CD4-positive, alpha-beta memory T cell (primary cell): ENCODE measurements at regions not wholly inside any gene's neighbourhood (a gene's known extent, or its start where the extent isn't known, plus 50 kb on each side); places are given as distances from the start of the nearest gene placed in this dataset.

Source experiments
- CTCF ChIA-PET: fragments of 350-600 bp; sonication (Branson Sonifier 250); formaldehyde crosslinking; loops from one replicate; lab custom pipeline; 2021; ENCODE audit warnings: inconsistent platforms; ENCODE audit not compliant: partially characterized antibody; lab: Charles Lee
- POLR2A ChIA-PET: fragments of 350-600 bp; sonication (Branson Sonifier 250); formaldehyde crosslinking; loops from one replicate; lab custom pipeline; 2021; ENCODE audit not compliant: partially characterized antibody; lab: Charles Lee
- DNase-seq, 5 donors: peaks; one replicate each; pipeline versions ENCODE4 v3.0.0 to v3.0.0-alpha.2; 2020 to 2022; ENCODE audit warnings: mixed read lengths in 1 of 5
- H3K27ac ChIP-seq: one replicate; pipeline ENCODE4 v1.7.0; 2013; ENCODE audit warnings: low read depth, low read length
- H3K27me3 ChIP-seq: 2 replicates; pipeline ENCODE4 v1.7.0; 2013; ENCODE audit warnings: mild to moderate bottlenecking, low read length, moderate library complexity; ENCODE audit not compliant: insufficient read depth
- H3K36me3 ChIP-seq: 2 replicates; pipeline ENCODE4 v1.7.0; 2013; ENCODE audit warnings: mild to moderate bottlenecking, low read length, moderate library complexity; ENCODE audit not compliant: insufficient read depth
- H3K4me1 ChIP-seq: 2 replicates; pipeline ENCODE4 v1.7.0; 2013; ENCODE audit warnings: mild to moderate bottlenecking, low read length, moderate library complexity; ENCODE audit not compliant: insufficient read depth
- H3K4me3 ChIP-seq, 2 donors: one replicate each; pipeline ENCODE4 v1.7.0; 2013; ENCODE audit warnings: low read length in 2 of 2, mild to moderate bottlenecking in 1 of 2
- H3K9me3 ChIP-seq, 2 donors: one replicate each; pipeline ENCODE4 v1.7.0; 2013; ENCODE audit warnings: low read length in 2 of 2, control low read depth in 1 of 2; ENCODE audit not compliant: control insufficient read depth in 1 of 2
- H3K27ac Mint-ChIP-seq, 7 donors: one replicate each; pipeline ENCODE4 v1.8.0; 2020 to 2021; ENCODE audit warnings: mixed read lengths in 7 of 7, mild to moderate bottlenecking in 6 of 7, inconsistent platforms in 3 of 7, moderate library complexity in 3 of 7
- H3K27me3 Mint-ChIP-seq, 2 donors: one replicate each; pipeline ENCODE4 v1.8.0; 2020 to 2021; ENCODE audit warnings: mixed read lengths in 2 of 2
- H3K36me3 Mint-ChIP-seq, 2 donors: one replicate each; pipeline ENCODE4 v1.8.0; 2020 to 2021; ENCODE audit warnings: mixed read lengths in 2 of 2, inconsistent platforms in 1 of 2, mild to moderate bottlenecking in 1 of 2
- H3K4me1 Mint-ChIP-seq, 4 donors: one replicate each; pipeline ENCODE4 v1.8.0; 2020 to 2021; ENCODE audit warnings: mixed read lengths in 4 of 4, mild to moderate bottlenecking in 1 of 4
- H3K4me3 Mint-ChIP-seq, 8 donors: one replicate each; pipeline ENCODE4 v1.8.0; 2020 to 2021; ENCODE audit warnings: mixed read lengths in 8 of 8, mild to moderate bottlenecking in 7 of 8, moderate library complexity in 6 of 8, inconsistent platforms in 3 of 8
- H3K9me3 Mint-ChIP-seq, 8 donors: one replicate each; pipeline ENCODE4 v1.8.0; 2020 to 2021; ENCODE audit warnings: mixed read lengths in 8 of 8, mild to moderate bottlenecking in 5 of 8, inconsistent platforms in 3 of 8, moderate library complexity in 1 of 8
- intact Hi-C: fragments of 100-400 bp; cut with micrococcal nuclease; formaldehyde crosslinking; loops from one replicate; pipeline ENCODE4 v1.15.1; 2023

- no peaks in the 10 kb centered on the region for H3K4me1 Mint-ChIP-seq
- no peak overlapping the region for H3K27ac ChIP-seq
- POLR2A ChIA-PET, result no interaction called here
- peaks cover 3 to 41% (median 18%) of the 10 kb centered on the region in 8 donors for H3K9me3 Mint-ChIP-seq
- no peaks in the 10 kb centered on the region for H3K4me1 ChIP-seq
- no peaks in the 10 kb centered on the region for H3K36me3 Mint-ChIP-seq
- no peak for DNase-seq
- no peak overlapping the region for H3K4me3 Mint-ChIP-seq
- intact Hi-C loops, result no loop called here
- CTCF ChIA-PET, result no interaction called here
- no peaks in the 10 kb centered on the region for H3K27me3 ChIP-seq
- no peak overlapping the region for H3K4me3 ChIP-seq
- no peaks in the 10 kb centered on the region for H3K9me3 ChIP-seq
- H3K27me3 Mint-ChIP-seq, result no peaks in the 10 kb centered on the region
- H3K36me3 ChIP-seq, result no peaks in the 10 kb centered on the region
- H3K27ac Mint-ChIP-seq, result no peak overlapping the region
Measured at GRCh38 chr14:83309833-83310232, 1776.2 kb upstream of the SEL1L start.

DNA sequence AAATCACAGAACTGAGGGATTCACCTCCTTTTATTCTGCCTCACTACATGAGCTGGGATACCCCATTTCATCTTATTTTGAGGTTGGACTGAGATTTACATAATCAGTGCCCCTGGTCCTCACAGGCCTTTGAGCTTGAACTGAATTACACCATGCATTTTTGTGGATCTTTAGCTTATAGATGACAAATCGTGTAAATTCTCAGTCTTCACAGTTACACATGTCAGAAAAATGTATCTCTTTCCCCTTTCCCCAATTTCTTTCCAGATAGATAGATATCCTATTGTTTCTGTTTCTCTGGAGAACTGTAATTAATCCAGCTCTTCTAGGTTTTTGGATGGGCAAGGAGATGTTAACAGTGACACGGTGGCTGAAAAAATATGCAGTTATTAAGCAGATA lies 1778.9 kb upstream of the SEL1L start:
- H3K27me3 ChIP-seq, result no peaks in the 10 kb centered on the region
- Mint-ChIP-seq H3K27ac (no peak overlapping the region), H3K4me3 (no peak overlapping the region), H3K9me3 (peaks cover 5 to 44% (median 16%) of the 10 kb centered on the region in 8 donors), H3K36me3 (no peaks in the 10 kb centered on the region), H3K4me1 (no peaks in the 10 kb centered on the region), H3K27me3 (no peaks in the 10 kb centered on the region)
- intact Hi-C loops, result no loop called here
- H3K4me1 ChIP-seq, result no peaks in the 10 kb centered on the region
- ChIA-PET POLR2A (no interaction called here), CTCF (no interaction called here)
- no peak for DNase-seq
- no peaks in the 10 kb centered on the region for H3K36me3 ChIP-seq
- no peak overlapping the region for H3K4me3 ChIP-seq
- H3K9me3 ChIP-seq, result no peaks in the 10 kb centered on the region
- H3K27ac ChIP-seq, result no peak overlapping the region

DNA sequence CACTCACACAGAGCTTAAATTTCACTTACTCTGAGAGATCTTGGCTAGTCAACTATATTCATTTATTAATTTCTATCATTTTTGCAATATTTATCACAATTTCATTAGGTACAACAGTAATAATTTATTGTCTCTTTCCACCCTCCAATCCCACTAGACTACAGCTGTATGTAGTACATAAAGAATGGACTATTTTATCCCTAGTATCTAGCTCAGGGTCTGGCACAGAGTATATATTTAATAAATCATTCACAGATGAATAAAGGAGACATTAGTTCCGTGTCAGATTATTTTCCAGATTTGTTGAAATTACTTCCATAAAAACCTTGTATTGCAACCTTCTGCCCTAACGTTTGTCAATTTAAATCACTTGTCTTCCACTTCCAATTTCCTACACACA lies 1781.1 kb upstream of the SEL1L start:
- H3K9me3 ChIP-seq, result no peaks in the 10 kb centered on the region
- no peaks in the 10 kb centered on the region for H3K36me3 Mint-ChIP-seq
- no peaks in the 10 kb centered on the region for H3K27me3 ChIP-seq
- CTCF ChIA-PET, result no interaction called here
- intact Hi-C loops, result no loop called here
- no peak for DNase-seq
- H3K4me3 Mint-ChIP-seq, result no peak overlapping the region
- H3K27ac ChIP-seq, result no peak overlapping the region
- H3K4me1 ChIP-seq, result no peaks in the 10 kb centered on the region
- H3K4me3 ChIP-seq, result no peak overlapping the region
- peaks cover 4 to 30% (median 10%) of the 10 kb centered on the region in 8 donors for H3K9me3 Mint-ChIP-seq
- H3K36me3 ChIP-seq, result no peaks in the 10 kb centered on the region
- POLR2A ChIA-PET, result no interaction called here
- H3K27ac Mint-ChIP-seq, result no peak overlapping the region
- H3K4me1 Mint-ChIP-seq, result no peaks in the 10 kb centered on the region
- H3K27me3 Mint-ChIP-seq, result no peaks in the 10 kb centered on the region

- Histone ChIP-seq H3K27me3 (no peaks in the 10 kb centered on the region), H3K9me3 (no peaks in the 10 kb centered on the region), H3K4me1 (no peaks in the 10 kb centered on the region), H3K27ac (no peak overlapping the region), H3K36me3 (no peaks in the 10 kb centered on the region), H3K4me3 (no peak overlapping the region)
- Mint-ChIP-seq H3K4me1 (no peaks in the 10 kb centered on the region), H3K27ac (no peak overlapping the region), H3K9me3 (peaks cover 2 to 23% (median 5%) of the 10 kb centered on the region in 8 donors), H3K4me3 (no peak overlapping the region), H3K36me3 (no peaks in the 10 kb centered on the region), H3K27me3 (no peaks in the 10 kb centered on the region)
- intact Hi-C loops, result no loop called here
- DNase-seq, result no peak
- ChIA-PET CTCF (no interaction called here), POLR2A (no interaction called here)
Measured at GRCh38 chr14:83316356-83316755, 1782.7 kb upstream of the SEL1L start.

- Histone ChIP-seq H3K27me3 (no peaks in the 10 kb centered on the region), H3K36me3 (no peaks in the 10 kb centered on the region), H3K9me3 (no peaks in the 10 kb centered on the region), H3K4me3 (no peak overlapping the region), H3K4me1 (no peaks in the 10 kb centered on the region), H3K27ac (no peak overlapping the region)
- H3K36me3 Mint-ChIP-seq, result no peaks in the 10 kb centered on the region
- H3K9me3 Mint-ChIP-seq, result peaks cover 0 to 21% (median 7%) of the 10 kb centered on the region in 8 donors
- no peak overlapping the region for H3K4me3 Mint-ChIP-seq
- ChIA-PET CTCF (no interaction called here), POLR2A (no interaction called here)
- no peaks in the 10 kb centered on the region for H3K4me1 Mint-ChIP-seq
- H3K27me3 Mint-ChIP-seq, result no peaks in the 10 kb centered on the region
- intact Hi-C loops, result no loop called here
- no peak overlapping the region for H3K27ac Mint-ChIP-seq
- no peak for DNase-seq
Measured at GRCh38 chr14:83320837-83321236, 1787.2 kb upstream of the SEL1L start.

DNA sequence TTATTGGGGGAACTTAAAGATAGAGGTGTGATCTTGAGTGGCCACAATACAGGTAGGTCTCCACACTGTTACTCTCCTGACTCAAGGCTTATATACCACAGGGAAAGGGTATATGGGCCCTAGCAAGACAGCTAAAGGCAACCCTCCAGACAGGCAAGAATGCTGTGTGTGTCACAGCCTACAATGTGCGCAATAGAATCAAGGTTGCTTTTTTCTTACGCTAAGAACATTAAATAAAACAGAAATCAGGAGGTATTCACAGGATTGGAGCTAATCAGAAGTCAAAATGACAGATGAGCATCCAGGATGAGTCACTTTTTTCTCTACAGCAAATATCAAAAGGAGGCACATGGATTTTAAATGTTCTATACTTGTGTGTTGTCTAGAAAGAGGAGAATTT lies 1797.9 kb upstream of the SEL1L start:
- no peaks in the 10 kb centered on the region for H3K27me3 ChIP-seq
- H3K27ac ChIP-seq, result no peak overlapping the region
- CTCF ChIA-PET, result no interaction called here
- no peaks in the 10 kb centered on the region for H3K36me3 ChIP-seq
- no peaks in the 10 kb centered on the region for H3K27me3 Mint-ChIP-seq
- H3K27ac Mint-ChIP-seq, result no peak overlapping the region
- DNase-seq, result no peak
- no peak overlapping the region for H3K4me3 ChIP-seq
- no peaks in the 10 kb centered on the region for H3K9me3 ChIP-seq
- no peaks in the 10 kb centered on the region for H3K36me3 Mint-ChIP-seq
- intact Hi-C loops, result no loop called here
- POLR2A ChIA-PET, result no interaction called here
- no peak overlapping the region for H3K4me3 Mint-ChIP-seq
- H3K9me3 Mint-ChIP-seq, result peaks cover 0 to 17% (median 4%) of the 10 kb centered on the region in 8 donors
- no peaks in the 10 kb centered on the region for H3K4me1 ChIP-seq
- H3K4me1 Mint-ChIP-seq, result no peaks in the 10 kb centered on the region

DNA sequence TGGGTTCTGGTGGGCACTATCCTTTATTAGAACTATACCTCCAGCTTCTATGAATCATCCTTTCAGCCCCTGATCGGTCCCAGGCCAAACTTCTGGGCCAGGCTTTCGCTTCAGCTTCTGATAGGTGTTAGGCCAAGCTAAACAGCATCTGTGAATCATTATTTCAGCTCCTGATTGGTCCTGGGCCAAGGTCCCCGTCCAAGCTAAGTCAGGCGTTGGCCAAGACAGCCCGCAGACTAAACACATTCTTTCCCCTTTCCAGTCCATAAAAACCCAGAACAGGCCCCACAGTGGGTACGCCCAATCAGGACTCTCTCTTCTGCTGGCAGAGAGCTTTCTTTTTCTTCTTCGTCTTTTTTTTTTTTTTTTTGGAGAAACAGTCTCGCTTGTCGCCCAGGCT lies 1808.9 kb upstream of the SEL1L start:
- no peak for DNase-seq
- Mint-ChIP-seq H3K36me3 (no peaks in the 10 kb centered on the region), H3K9me3 (peaks cover 3 to 28% (median 17%) of the 10 kb centered on the region in 8 donors), H3K4me1 (no peaks in the 10 kb centered on the region), H3K27me3 (no peaks in the 10 kb centered on the region), H3K27ac (no peak overlapping the region), H3K4me3 (no peak overlapping the region)
- ChIA-PET POLR2A (no interaction called here), CTCF (no interaction called here)
- no peak overlapping the region for H3K4me3 ChIP-seq
- no peaks in the 10 kb centered on the region for H3K9me3 ChIP-seq
- no peaks in the 10 kb centered on the region for H3K4me1 ChIP-seq
- H3K27ac ChIP-seq, result no peak overlapping the region
- intact Hi-C loops, result no loop called here
- no peaks in the 10 kb centered on the region for H3K36me3 ChIP-seq
- H3K27me3 ChIP-seq, result no peaks in the 10 kb centered on the region

GRCh38 chr14:83347874-83348273 lies 1814.2 kb upstream of the SEL1L start:
- no peak overlapping the region for H3K27ac ChIP-seq
- Mint-ChIP-seq H3K9me3 (peaks cover 2 to 13% (median 6%) of the 10 kb centered on the region in 8 donors), H3K4me1 (no peaks in the 10 kb centered on the region), H3K4me3 (no peak overlapping the region), H3K36me3 (no peaks in the 10 kb centered on the region), H3K27ac (no peak overlapping the region), H3K27me3 (no peaks in the 10 kb centered on the region)
- ChIA-PET CTCF (no interaction called here), POLR2A (no interaction called here)
- intact Hi-C loops, result no loop called here
- no peaks in the 10 kb centered on the region for H3K27me3 ChIP-seq
- no peak for DNase-seq
- H3K36me3 ChIP-seq, result no peaks in the 10 kb centered on the region
- no peak overlapping the region for H3K4me3 ChIP-seq
- H3K4me1 ChIP-seq, result no peaks in the 10 kb centered on the region
- H3K9me3 ChIP-seq, result no peaks in the 10 kb centered on the region
